Astrocyte of the cerebellum (primary cell): ENCODE measurements at regions not wholly inside any gene's neighbourhood (a gene's known extent, or its start where the extent isn't known, plus 50 kb on each side); places are given as distances from the start of the nearest gene placed in this dataset.
"Not testable (repeated sequence)": the region's sequence is repeated elsewhere in the genome, so short reads cannot be mapped to it uniquely, and the experiment has no call there.

Source experiments
- DNase-seq: peaks from one replicate; pipeline ENCODE4 v3.0.0-alpha.2; 2011; ENCODE audit warnings: low read depth
- H3K4me3 ChIP-seq: 2 replicates; pipeline ENCODE4 v1.5.1; 2011; ENCODE audit warnings: mild to moderate bottlenecking, low read depth, low read length, moderate library complexity
- in situ Hi-C: cut with HindIII; loops from 2 replicates; pipeline ENCODE4 v1.10.0; 2017; ENCODE audit warnings: low sequenced_read_pairs
- TF ChIP-seq, protein P1 (sequence below): IDR thresholded peaks from 2 replicates; pipeline ENCODE4 v1.5.1; 2012; ENCODE audit warnings: low read length, low read depth, moderate library complexity, mild to moderate bottlenecking; ENCODE audit errors: missing control alignments

- in situ Hi-C loops: no loop called here
Measured at GRCh38 chr9:26220367-26220766, 542.1 kb upstream of the TUSC1 start.

DNA sequence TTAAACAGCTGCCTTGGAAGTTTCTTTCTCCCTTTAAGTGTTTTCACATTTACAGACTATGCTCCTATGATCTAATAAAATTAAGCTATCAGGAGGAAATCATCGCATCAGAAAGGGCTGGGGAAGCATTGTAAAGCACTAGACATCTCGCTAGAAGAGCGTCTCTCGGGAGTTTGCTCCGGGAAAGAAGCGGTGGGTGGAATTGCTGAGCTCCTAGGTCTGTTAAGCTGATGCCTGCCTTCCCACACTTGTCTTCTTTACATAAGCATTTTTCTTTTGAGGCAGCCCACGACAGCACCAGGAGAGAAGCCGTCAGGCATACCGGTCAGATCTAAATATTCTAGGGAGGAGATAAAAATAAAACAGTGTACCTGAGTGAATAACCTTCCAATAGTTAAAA lies 541.7 kb upstream of the TUSC1 start:
- TF ChIP-seq, protein P1, sequence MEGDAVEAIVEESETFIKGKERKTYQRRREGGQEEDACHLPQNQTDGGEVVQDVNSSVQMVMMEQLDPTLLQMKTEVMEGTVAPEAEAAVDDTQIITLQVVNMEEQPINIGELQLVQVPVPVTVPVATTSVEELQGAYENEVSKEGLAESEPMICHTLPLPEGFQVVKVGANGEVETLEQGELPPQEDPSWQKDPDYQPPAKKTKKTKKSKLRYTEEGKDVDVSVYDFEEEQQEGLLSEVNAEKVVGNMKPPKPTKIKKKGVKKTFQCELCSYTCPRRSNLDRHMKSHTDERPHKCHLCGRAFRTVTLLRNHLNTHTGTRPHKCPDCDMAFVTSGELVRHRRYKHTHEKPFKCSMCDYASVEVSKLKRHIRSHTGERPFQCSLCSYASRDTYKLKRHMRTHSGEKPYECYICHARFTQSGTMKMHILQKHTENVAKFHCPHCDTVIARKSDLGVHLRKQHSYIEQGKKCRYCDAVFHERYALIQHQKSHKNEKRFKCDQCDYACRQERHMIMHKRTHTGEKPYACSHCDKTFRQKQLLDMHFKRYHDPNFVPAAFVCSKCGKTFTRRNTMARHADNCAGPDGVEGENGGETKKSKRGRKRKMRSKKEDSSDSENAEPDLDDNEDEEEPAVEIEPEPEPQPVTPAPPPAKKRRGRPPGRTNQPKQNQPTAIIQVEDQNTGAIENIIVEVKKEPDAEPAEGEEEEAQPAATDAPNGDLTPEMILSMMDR: no peak
- in situ Hi-C loops: no loop called here
- H3K4me3 ChIP-seq: no peak overlapping the region
- no peak for DNase-seq

More at GRCh38 chr9:26220367-26220766, 542.1 kb upstream of the TUSC1 start:
- no peak for DNase-seq
- H3K4me3 ChIP-seq: no peak overlapping the region
- TF ChIP-seq, protein P1: no peak

DNA sequence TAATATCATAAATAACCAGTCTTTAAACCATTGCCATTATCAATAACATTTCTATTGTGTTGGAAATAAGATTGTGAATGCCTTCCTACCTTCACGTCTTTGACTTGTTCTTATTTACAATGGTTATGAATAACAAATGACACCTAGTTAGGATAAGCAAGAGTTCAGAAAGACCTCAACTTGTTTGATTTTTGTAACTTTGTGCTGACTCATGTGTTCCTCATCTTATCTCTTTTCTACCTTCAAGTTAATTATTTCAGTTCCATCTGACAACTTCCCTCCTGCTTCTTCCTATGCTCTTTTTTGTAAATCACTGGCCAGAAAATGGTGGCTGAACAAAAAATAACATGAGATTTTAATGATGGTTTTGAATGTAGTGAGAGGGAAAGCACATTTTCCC lies 538.5 kb upstream of the TUSC1 start:
- no peak for DNase-seq
- in situ Hi-C loops: no loop called here
- no peak overlapping the region for H3K4me3 ChIP-seq
- TF ChIP-seq, protein P1: no peak

- in situ Hi-C loops, DNase-seq, H3K4me3 ChIP-seq: not testable (repeated sequence)
Measured at GRCh38 chr9:26214713-26215444, 536.6 kb upstream of the TUSC1 start.

- DNase-seq: no peak
- H3K4me3 ChIP-seq: no peak overlapping the region
- in situ Hi-C loops: no loop called here
- TF ChIP-seq, protein P1: no peak
Measured at GRCh38 chr9:26210338-26210851, 532.2 kb upstream of the TUSC1 start.

- DNase-seq: no peak
- in situ Hi-C loops: no loop called here
- TF ChIP-seq, protein P1: no peak
- H3K4me3 ChIP-seq: no peak overlapping the region
Measured at GRCh38 chr9:26205261-26205660, 527.0 kb upstream of the TUSC1 start.

GRCh38 chr9:26193237-26193636 lies 515.0 kb upstream of the TUSC1 start:
- no peak for DNase-seq
- TF ChIP-seq, protein P1: no peak
- no peak overlapping the region for H3K4me3 ChIP-seq
- in situ Hi-C loops: no loop called here
